HL-60/S4 treated with retinoic acid at 250 ng/mL for 4 days and 3 days (cell line): ENCODE measurements at regions not wholly inside any gene's neighbourhood (a gene's known extent, or its start where the extent isn't known, plus 50 kb on each side); places are given as distances from the start of the nearest gene placed in this dataset.

ENCODE experiments used
- in situ Hi-C: fragments of 300-500 bp; cut with MboI; formaldehyde crosslinking; loops from 2 replicates; pipeline ENCODE4 v1.7.0; 2022; ENCODE audit warnings: low sequenced_read_pairs

DNA sequence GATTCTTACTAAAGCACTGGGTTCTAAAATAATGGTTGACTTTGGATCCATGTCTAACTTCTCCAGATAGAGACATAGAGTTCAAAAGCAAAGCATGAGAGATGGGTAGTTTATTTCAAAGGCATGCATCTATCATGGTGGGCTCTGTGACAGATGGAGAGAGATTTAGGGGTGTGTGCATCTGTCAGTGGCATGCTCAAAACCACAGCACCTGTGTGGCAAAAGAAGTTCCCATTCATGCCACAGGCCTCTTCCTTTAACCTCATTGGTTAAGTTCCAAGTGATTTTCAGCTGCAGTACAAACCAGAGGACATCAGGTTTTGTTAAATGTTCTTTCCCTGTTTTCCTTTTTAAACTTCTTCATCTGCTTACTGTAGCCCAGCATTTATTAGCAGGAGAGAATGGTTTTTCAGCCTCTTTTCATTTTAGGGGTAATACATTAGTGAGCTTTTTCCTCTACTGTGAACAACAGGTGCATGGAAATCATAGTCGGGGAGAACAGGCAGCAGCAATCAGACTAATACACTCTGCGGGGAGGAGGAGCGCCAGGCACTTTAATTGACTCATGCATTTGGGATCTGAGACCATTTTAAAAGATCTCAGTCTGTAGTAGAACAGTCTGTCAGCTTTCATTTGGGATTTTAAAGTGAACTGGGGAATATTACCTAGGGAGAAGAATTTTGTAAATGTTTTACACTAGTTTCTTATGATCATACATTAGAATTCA, 52.4 kb upstream of the UPP2 start:
- in situ Hi-C loops = no loop called here

DNA sequence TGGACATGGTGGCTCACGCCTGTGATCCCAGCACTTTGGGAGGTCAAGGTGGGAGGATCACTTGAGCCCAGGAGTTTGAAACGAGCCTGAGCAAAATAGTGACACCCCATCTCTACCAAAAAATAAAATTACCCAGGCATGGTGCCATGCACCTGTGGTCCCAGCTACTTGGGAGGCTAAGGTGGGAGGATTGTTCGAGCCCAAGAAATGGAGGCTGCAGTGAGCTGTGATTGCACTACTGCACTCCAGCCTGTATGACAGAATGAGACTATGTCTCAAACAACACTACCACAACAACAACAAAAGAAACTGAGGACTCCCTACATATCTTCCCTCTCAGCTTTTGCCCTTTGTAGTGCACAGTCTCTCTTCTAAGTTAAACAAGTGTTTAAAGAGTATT, 53.3 kb upstream of the UPP2 start:
- in situ Hi-C loops = no loop called here

DNA sequence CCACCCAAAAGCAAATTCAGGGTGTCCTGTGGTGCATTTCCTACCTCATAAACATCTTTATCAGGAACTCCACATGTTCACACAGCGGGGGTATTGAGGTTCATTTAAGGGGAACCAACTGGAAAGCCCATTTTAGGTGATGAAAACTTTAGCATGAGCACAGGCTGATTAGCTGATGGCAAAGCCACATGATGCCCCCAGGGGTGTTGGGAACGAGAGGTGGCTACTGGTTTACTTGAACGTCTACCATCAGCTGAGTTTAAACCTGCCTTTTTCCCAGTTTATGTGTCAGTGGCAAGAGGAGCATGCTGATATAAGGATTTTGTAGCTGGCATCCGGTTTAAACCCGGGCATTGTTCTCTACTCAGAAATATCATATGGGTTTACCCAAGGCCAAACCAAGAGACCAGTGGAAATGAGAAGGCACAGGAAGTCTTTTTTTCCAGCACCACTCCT, 54.5 kb upstream of the UPP2 start:
- in situ Hi-C loops = no loop called here

DNA sequence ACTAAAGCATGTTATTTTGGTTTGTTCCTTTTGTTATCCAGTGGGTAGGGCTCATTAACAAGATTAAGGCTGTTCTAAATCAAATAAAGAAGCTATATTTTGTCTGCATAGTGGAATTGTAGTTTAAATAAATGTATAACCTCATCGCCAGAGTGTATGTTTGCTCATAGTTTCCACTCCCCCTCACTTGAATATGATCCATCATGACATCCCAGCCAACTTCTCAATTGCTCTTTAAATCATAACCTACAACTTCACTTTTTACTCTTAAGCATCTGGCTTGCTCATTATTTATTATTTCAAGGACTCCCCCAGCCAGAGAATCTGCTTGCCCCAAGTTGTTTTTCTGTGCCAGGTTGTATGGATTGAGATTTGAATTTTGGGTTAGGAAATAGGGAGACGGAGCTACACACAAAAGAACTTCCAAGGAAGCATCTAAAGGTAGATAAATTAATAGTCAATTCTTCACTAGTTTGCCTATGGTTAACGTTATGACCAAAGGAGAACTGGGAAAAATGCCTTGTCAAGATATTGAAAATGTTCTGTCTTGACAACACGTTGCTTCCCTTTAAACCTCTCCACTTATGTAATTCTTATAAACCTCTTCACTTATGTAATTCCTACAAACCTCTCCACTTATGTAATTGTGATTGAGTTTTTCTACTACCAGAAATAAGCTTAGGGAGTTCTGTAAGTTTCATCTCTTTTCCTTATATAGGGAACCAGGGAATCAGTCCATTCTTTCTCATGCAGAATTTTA, 55.4 kb upstream of the UPP2 start:
- in situ Hi-C loops = no loop called here

DNA sequence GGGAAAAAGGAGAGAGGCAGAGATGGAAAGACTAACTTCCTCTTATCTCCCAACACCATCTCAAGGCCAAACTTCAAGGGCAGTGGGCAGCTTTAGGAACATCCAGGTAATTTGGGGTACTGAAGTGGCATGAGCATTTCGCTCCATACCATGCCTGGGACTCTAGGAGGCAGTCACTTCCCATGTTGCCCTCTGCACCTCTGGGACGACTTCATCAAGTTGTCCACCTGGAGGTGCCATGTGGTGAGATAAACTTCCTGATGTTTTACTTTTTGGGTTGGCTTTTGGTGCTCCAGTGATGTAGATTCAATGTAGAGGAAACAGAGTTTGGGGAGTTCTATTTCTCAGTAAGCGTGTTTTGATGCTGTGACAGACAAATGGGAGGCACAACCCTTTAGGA, 56.3 kb upstream of the UPP2 start:
- in situ Hi-C loops = no loop called here

DNA sequence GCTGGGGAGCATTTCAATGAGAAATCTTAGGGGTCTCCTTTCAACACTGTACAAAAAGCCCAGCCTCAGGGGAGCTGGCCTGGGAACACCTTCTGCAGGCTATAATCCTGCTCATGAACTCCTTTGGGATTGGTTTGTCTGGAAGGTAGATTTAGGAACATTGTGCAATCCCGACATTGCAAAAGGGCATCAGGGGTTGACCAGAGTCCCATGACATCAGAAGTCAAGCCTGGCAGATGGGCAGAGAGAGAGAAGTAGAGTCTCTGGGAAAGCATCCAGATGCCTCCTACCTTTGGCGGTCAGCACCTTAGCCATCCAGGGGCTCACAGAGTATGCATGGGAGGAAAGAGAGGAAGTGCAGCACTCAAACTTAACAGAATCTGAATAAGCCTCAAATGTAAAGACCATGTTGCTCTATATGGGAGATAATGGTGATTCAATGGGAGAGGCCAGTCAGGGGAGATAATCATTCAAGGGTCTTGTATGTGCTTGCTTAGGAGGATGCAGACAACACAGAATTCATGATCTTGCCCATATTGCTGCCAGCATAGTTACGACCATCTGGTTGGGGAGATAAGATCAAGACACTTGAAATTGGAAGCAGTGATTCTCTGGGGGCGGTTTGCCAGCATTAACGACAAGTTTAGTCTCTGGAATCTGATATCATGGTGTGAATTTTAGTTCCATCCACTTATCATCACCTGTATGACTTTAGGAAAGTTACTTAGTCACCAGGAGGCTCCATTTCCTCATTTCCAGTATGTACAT, 58.3 kb upstream of the UPP2 start:
- in situ Hi-C loops = no loop called here

DNA sequence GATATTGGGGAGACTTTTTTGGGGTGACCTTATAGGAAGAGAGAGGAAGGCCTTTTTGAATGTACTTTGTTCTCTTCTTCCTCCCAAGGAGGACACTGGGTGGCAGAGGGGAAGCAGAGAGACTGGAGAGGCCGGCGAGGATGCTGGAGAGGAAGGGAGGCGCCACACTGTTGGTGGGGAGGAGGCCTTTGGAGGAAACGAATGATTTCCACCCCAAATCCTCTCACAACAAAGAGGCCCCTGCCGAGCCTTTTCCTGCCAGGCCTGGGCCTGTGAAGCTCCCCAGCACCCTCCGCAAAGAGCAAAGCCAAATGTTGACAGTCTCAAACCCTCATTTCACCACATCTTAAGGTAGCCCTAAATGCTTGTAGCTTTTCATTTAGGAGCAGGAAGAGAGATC, 59.0 kb upstream of the UPP2 start:
- in situ Hi-C loops = no loop called here

DNA sequence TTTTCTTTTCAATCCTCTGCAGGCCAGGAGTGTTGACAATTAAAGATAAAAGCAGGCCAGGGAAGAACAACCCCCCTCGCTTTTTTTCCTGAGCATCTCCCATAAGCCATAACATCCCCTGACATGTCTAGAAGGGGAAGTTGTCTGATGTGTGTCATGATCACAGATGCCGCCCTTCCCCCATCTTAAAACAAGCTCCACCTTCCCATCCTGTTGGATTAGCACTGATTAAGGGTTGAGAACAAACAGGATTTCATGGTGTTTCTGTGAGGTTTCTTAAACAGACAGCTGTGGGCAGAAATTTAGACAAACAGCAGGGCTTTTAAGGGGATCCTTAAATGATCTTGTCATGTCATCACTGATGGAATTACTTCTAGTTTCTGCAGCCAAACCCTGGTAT, 59.4 kb upstream of the UPP2 start:
- in situ Hi-C loops = no loop called here

DNA sequence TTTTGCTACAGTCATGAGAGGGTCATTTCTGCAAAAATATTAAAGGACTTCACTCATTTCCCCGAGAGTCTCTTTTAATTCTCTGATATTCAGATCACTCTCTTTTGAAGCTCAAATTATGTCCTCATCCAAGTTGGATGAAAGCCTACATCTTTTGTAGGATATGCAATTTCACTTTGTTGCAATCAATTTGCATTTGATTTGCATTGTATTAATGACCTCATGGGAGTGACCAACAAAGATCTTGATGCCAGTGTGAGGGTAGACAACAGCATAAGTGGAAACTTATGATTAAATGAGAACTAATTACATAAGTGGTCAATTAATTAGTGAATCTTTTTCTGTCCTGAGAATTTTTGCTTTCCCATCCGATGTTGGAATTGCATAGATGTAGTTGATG, 60.3 kb upstream of the UPP2 start:
- in situ Hi-C loops = no loop called here

DNA sequence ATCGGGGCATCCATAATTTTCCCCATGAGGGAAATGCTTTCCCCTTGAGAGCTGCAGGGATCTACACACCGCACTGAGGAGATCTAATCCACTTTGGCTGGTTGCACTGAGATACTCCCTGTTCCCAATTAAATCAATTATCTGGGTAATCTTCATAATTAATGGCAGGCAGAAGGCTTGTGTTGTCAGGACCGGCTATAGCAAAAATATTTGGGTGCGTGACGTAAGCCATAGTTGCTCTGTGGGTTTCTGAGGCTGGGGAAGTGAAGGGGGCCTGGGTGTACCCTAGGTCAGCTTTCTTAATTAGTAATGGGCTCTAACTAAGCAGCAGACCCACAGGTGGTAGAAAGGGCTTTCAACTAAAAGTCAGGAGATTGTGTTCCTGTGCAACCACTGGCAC, 62.8 kb upstream of the UPP2 start:
- in situ Hi-C loops = loop anchor here (10.0 kb wide), 1 partner anchor 706 kb away; no protein-coding TSS in a partner anchor

DNA sequence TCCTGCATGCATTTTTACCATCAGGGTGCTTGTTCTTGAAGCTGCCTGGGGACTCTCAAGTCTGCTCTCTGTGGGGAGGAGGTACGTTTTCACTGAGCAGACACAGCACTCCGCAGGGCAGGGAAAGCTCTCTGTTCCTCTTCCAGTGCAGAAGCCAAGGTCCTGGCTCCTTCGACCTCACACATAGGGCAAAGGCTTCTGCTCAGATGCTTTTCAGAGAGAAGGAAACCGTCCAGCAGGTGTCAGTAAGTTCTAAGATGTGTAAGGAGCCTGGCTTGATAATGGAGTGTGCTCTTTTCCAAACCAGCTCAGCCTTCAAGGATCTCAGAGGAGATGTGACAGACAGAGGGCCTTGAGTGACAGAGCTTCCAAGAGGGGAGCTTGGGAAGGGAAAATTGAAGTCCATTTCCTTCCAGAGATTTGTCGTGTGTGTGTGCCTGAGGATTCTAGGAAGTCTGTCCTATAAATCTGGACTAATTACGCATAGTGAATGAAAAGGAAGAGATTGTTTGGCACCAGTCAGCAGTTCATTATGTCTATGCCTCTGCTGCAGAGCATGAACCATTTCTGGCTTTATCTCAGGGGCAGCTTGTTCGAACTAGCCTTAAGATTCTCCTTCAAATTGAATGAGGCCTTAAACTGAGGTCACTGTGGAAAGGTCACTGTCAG, 67.3 kb upstream of the UPP2 start:
- in situ Hi-C loops = loop anchor here (10.0 kb wide), 1 partner anchor 710 kb away; no protein-coding TSS in a partner anchor

DNA sequence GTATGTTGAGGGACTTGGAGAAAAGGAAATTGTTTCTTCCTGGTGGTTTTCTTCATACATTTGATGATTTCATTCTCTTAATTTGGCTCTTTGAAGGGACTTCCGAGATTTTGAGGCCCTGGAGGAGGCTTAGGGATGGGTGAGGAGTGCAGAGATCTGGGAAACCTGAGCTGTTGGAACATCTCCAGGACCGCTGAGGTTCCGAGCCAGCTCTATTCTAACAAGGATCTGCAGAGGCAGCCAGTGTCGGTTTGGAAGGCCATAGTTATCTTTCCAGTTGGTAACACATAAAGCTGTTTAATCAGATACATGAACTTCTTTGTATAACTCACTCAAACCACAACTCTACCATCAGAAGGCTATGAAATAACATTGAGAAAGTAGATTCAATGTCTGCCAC, 70.3 kb upstream of the UPP2 start:
- in situ Hi-C loops = loop anchor here (10.0 kb wide), 1 partner anchor 713 kb away; no protein-coding TSS in a partner anchor

DNA sequence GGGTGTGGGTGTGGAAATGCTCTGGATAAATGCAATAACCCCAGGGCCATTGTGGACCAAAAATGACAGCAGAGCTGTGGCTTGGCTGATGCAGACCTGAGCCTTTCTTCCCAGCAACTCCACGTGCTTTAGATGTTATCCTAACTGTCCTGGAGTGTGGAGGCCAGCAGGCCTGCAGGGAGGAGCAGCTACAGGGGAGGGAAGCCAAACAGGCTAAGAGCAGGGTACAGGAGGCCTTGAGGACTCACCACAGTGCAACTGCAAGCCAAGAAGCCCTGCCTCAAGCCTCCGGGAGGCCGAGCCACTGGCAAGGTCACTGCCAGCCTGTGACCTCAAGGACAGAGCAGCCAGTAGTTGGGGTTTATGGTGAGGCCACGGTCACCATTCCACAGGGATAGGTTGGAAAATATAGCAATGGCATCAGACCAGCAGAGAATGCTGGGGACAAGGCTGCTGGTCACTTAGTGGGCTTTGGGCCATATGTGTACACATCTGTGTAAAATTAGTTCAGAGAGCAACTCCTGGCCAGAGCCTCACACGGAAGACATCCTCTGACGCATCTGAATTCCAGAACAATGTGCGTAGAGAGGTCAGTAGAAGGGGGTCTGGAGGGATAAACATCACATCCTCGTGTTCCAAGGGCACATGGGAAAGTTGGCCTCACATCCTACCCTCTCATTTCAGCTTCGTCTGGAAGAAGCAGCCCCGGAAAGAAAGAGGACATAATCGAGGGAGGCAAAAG, 76.2 kb upstream of the UPP2 start:
- in situ Hi-C loops = no loop called here

DNA sequence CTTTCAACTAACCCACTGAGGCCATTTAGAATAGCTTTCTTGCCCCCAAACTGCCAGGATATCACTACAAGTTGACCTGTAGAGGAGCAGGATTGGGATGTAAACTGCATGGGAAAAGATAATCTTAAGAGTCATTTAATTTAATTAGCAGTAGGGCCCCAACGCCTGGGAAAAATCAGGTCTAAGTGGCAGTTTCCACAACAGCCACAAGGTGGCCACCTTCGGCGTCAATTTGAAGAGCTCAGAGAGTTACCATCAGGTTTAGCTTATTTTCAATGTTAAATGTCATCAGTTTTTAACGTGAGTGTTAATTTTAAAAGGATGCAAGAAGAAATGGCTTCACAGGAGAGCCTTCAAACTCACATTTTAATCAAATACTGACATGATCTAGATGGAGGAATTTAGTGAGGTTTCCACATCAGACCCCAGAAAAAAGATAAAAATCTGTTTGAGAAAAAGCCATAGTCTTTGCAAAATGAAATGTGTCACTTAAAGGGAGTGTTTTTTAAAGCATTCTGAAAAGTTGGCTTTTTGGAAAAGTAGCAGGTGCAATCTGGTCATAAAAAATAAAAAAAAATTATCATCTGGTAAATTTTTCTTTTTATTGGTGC, 77.3 kb upstream of the UPP2 start:
- in situ Hi-C loops = loop anchor here (25.0 kb wide), 2 partner anchors 537 to 737 kb away; no protein-coding TSS in a partner anchor

DNA sequence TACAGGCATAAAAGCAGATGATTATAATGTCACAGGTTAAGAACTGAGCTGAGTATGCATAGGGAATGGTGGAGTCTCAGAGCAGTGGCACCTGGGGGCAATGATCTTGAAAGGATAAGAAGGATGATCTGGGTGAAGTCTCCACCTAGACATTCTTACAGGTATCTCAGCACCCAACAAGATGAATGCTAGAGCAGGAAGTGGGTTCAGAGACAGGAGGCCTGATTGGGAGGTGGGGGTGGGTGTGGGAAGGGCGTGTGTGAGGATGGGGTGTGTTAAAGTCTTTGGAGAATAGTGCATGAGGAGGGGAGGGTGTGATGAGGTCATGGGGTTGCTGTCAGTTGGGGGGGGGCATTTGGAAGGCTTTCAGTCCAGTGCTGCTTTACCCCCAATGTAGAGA, 78.8 kb upstream of the UPP2 start:
- in situ Hi-C loops = loop anchor here (25.0 kb wide), 2 partner anchors 536 to 736 kb away; no protein-coding TSS in a partner anchor

DNA sequence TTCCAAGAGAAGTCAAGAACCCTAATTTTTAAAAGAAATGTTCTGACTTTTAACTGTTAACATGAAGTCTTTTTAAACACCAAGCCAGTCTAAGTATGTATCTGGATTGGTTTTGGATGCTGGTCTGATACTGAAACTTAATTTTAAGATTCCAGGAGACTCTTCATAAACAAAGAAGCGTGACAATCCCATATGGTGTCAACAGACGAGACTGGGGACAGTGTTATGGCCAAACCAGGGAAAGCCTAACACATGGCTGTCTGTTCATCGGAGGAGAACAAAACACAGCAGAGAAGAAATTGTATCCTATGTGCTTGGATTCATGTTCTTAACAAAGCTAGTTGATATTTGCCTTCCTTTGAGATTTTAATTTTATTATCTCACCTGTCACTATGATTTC, 80.5 kb upstream of the UPP2 start:
- in situ Hi-C loops = loop anchor here (25.0 kb wide), 2 partner anchors 534 to 734 kb away; no protein-coding TSS in a partner anchor

DNA sequence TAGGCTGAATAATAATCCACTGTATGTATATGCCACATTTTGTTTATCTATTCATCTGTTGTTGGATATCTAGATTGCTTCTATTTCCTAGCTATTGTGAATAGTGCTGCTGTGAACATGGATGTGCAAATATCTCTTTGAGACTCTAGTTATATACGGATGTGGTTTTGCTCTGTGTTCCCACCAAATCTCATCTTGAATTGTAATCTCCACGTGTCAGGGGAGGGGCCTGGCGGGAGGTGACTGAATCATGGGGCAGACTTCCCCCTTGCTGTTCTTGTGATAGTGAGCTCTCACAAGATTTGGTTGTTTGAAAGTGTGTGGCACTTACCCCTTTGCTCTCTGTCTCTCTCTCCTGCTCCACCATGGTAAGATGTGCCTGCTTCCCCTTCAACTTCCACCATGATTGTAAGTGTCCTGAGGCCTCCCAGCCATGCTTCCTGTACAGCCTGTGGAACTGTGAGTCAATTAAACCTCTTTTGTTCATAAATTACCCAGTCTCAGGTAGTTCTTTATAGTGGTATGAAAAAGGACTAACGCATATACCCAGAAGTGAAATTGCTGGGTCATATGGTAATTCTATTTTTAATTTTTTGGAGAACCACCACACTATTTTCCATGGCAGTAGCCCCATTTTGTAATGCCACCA, 86.1 kb upstream of the UPP2 start:
- in situ Hi-C loops = loop anchor here (25.0 kb wide), 2 partner anchors 528 to 728 kb away; no protein-coding TSS in a partner anchor

DNA sequence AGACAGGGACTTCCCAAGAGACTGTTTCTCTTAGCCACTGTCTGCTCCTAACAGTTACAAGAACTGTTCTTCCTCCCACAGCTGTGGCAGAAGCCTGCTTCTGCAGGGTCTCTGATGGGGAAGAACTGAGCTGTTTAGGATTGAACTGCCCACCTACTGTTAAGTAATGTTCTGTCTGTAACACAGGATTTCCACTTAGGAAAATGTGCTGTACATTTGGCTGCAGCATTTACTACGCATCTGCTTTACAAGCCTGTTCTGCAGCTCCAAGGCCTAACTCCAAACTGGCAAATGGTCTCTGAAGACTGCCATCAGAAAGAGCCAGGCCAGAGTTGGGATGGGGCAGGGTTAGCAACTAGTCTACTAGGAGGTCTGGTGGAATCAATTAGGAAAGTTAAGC, 87.8 kb upstream of the UPP2 start:
- in situ Hi-C loops = loop anchor here (25.0 kb wide), 2 partner anchors 527 to 727 kb away; no protein-coding TSS in a partner anchor
